H1 (cell line): ENCODE measurements at regions not wholly inside any gene's neighbourhood (a gene's known extent, or its start where the extent isn't known, plus 50 kb on each side); places are given as distances from the start of the nearest gene placed in this dataset.

Experiments used
- CTCF ChIA-PET: fragments of 300-600 bp; sonication (Branson Sonifier 250); formaldehyde crosslinking; loops from one replicate; lab custom pipeline; 2021; ENCODE audit not compliant: partially characterized antibody; lab: Charles Lee
- POLR2A ChIA-PET: fragments of 300-600 bp; sonication (Branson Sonifier 250); formaldehyde crosslinking; loops from one replicate; lab custom pipeline; 2021; ENCODE audit warnings: inconsistent platforms; ENCODE audit not compliant: partially characterized antibody; lab: Charles Lee
- DNase-seq, 2 experiments: peaks; one replicate each; pipeline versions ENCODE4 v3.0.0 to v3.0.0-alpha.2; 2010 to 2022; ENCODE audit warnings: low spot score in 2 of 2, low read depth in 1 of 2, mixed read lengths in 1 of 2
- FAIRE-seq: peaks from 2 replicates; lab custom pipeline; 2011; peaks lifted over from hg19 to GRCh38; lab: Jason Lieb, UNC
- H2AFZ ChIP-seq: 2 replicates; pipeline ENCODE4 v1.8.1; 2012; ENCODE audit warnings: low read length, inconsistent platforms
- H2AK5ac ChIP-seq: 2 replicates; pipeline ENCODE4 v1.6.1; 2013; ENCODE audit warnings: low read depth, low read length
- H2BK120ac ChIP-seq: replicated peaks from 2 replicates; pipeline ENCODE3; 2013; ENCODE audit warnings: low read depth, low read length, inconsistent platforms
- H2BK12ac ChIP-seq: 2 replicates; pipeline ENCODE4 v1.6.1; 2013; ENCODE audit warnings: low read depth, low read length
- H2BK15ac ChIP-seq: 2 replicates; pipeline ENCODE4 v1.6.1; 2013; ENCODE audit warnings: low read length
- H2BK20ac ChIP-seq: 2 replicates; pipeline ENCODE4 v1.6.1; 2013; ENCODE audit warnings: low read length
- H2BK5ac ChIP-seq: 2 replicates; pipeline ENCODE4 v1.6.1; 2013; ENCODE audit warnings: low read depth, low read length
- H3K14ac ChIP-seq: 2 replicates; pipeline ENCODE4 v1.6.1; 2013; ENCODE audit warnings: inconsistent platforms; ENCODE audit not compliant: insufficient read length
- H3K18ac ChIP-seq: 2 replicates; pipeline ENCODE4 v1.6.1; 2013; ENCODE audit warnings: low read length; ENCODE audit errors: extremely low read depth
- H3K23ac ChIP-seq: 2 replicates; pipeline ENCODE4 v1.6.1; 2013; ENCODE audit warnings: inconsistent platforms; ENCODE audit not compliant: insufficient read length
- H3K23me2 ChIP-seq: 2 replicates; pipeline ENCODE4 v1.6.1; 2013; ENCODE audit warnings: low read depth, low read length
- H3K27ac ChIP-seq: 2 replicates; pipeline ENCODE4 v1.6.1; 2011; ENCODE audit warnings: low read depth, low read length, inconsistent platforms
- H3K27me3 ChIP-seq, 4 experiments: replicated peaks in 1 of 4; 1 replicate in 1 of 4; 2 replicates in 3 of 4; pipeline versions ENCODE4 v1.6.1 to v1.8.1; 2011 to 2013; ENCODE audit warnings: low read length in 3 of 4, mild to moderate bottlenecking in 3 of 4, inconsistent platforms in 2 of 4, mixed read lengths in 2 of 4, moderate library complexity in 1 of 4; ENCODE audit not compliant: control insufficient read depth in 3 of 4, insufficient read depth in 3 of 4; ENCODE audit errors: extremely low read depth in 1 of 4
- H3K36me3 ChIP-seq, 4 experiments: 2 replicates each; pipeline versions ENCODE4 v1.6.1 to v1.8.1; 2011 to 2013; ENCODE audit warnings: mild to moderate bottlenecking in 4 of 4, low read length in 3 of 4, moderate library complexity in 2 of 4, control low read depth in 1 of 4, inconsistent platforms in 1 of 4; ENCODE audit not compliant: insufficient read depth in 4 of 4, control insufficient read depth in 2 of 4
- H3K4ac ChIP-seq: replicated peaks from 2 replicates; pipeline ENCODE3; 2013; ENCODE audit warnings: low read length, low read depth, mixed read lengths, inconsistent platforms; ENCODE audit not compliant: insufficient read length
- H3K4me1 ChIP-seq, 4 experiments: replicated peaks in 1 of 4; 1 replicate in 1 of 4; 2 replicates in 3 of 4; pipeline versions ENCODE4 v1.6.1 to v1.8.1; 2011 to 2013; ENCODE audit warnings: low read length in 3 of 4, inconsistent platforms in 2 of 4, mixed read lengths in 1 of 4; ENCODE audit not compliant: insufficient read depth in 4 of 4, control insufficient read depth in 3 of 4
- H3K4me2 ChIP-seq, 2 experiments: 2 replicates each; pipeline versions ENCODE4 v1.6.1 to v1.8.1; 2011 to 2013; ENCODE audit warnings: low read depth in 2 of 2, low read length in 2 of 2, control low read depth in 1 of 2, inconsistent platforms in 1 of 2, mild to moderate bottlenecking in 1 of 2; ENCODE audit not compliant: insufficient read depth in 1 of 2
- H3K4me3 ChIP-seq, 4 experiments: fragments of 200-600, 300-600 bp in 1 of 4; sonication (generic), shearing (Covaris generic), sonication (Bioruptor Twin) in 1 of 4; 2 replicates each; pipeline versions ENCODE4 v1.5.1 to v1.8.1; 2011 to 2016; ENCODE audit warnings: low read length in 4 of 4, low read depth in 3 of 4, control low read depth in 2 of 4, inconsistent platforms in 2 of 4, mild to moderate bottlenecking in 2 of 4, mixed read lengths in 1 of 4, moderate library complexity in 1 of 4; ENCODE audit not compliant: insufficient read depth in 2 of 4; ENCODE audit errors: extremely low read depth in 1 of 4
- H3K56ac ChIP-seq: replicated peaks from 2 replicates; pipeline ENCODE3; 2013; ENCODE audit warnings: low read depth, mild to moderate bottlenecking, mixed read lengths, low read length, inconsistent platforms; ENCODE audit not compliant: insufficient read length
- H3K79me1 ChIP-seq: 2 replicates; pipeline ENCODE4 v1.6.1; 2013; ENCODE audit warnings: low read depth, low read length, control low read depth
- H3K79me2 ChIP-seq, 2 experiments: 2 replicates each; pipeline versions ENCODE4 v1.6.1 to v1.8.1; 2012 to 2013; ENCODE audit warnings: low read length in 2 of 2, mild to moderate bottlenecking in 2 of 2, inconsistent platforms in 1 of 2; ENCODE audit not compliant: insufficient read depth in 2 of 2, control insufficient read depth in 1 of 2
- H3K9ac ChIP-seq, 4 experiments: replicated peaks in 1 of 4; 1 replicate in 1 of 4; 2 replicates in 3 of 4; pipeline versions ENCODE4 v1.6.1 to v1.8.1; 2011 to 2013; ENCODE audit warnings: low read depth in 3 of 4, low read length in 3 of 4, control low read depth in 2 of 4, mild to moderate bottlenecking in 2 of 4, moderate library complexity in 2 of 4, inconsistent platforms in 1 of 4; ENCODE audit errors: extremely low read depth in 1 of 4
- H3K9me3 ChIP-seq, 2 experiments: 2 replicates each; pipeline versions ENCODE4 v1.6.1 to v1.8.1; 2012 to 2013; ENCODE audit warnings: mild to moderate bottlenecking in 2 of 2, moderate library complexity in 2 of 2, control low read depth in 1 of 2, inconsistent platforms in 1 of 2, low read depth in 1 of 2, low read length in 1 of 2, mixed read lengths in 1 of 2; ENCODE audit not compliant: insufficient read depth in 2 of 2
- H4K20me1 ChIP-seq, 2 experiments: replicated peaks in 1 of 2; 2 replicates each; pipeline versions ENCODE3 to v1.8.1; 2011 to 2013; ENCODE audit warnings: inconsistent platforms in 2 of 2, low read length in 2 of 2, mild to moderate bottlenecking in 1 of 2; ENCODE audit not compliant: insufficient read depth in 2 of 2, control insufficient read depth in 1 of 2
- H4K5ac ChIP-seq: 2 replicates; pipeline ENCODE4 v1.6.1; 2013; ENCODE audit warnings: low read length, low read depth, mixed read lengths, inconsistent platforms; ENCODE audit not compliant: insufficient read length
- H4K8ac ChIP-seq: 2 replicates; pipeline ENCODE4 v1.8.0; 2013; ENCODE audit warnings: mild to moderate bottlenecking, moderate library complexity, low read length, inconsistent platforms; ENCODE audit not compliant: insufficient read depth; ENCODE audit errors: extremely low read depth
- H4K91ac ChIP-seq: replicated peaks from 2 replicates; pipeline ENCODE3; 2013; ENCODE audit warnings: low read length, mixed read lengths, inconsistent platforms; ENCODE audit not compliant: insufficient read length
- ATF2 ChIP-seq: IDR thresholded peaks from 2 replicates; pipeline ENCODE4 v1.6.1; 2012; ENCODE audit warnings: low read length, inconsistent platforms
- CTBP2 ChIP-seq: IDR thresholded peaks from 2 replicates; pipeline ENCODE4 v1.7.0; 2011; ENCODE audit warnings: borderline replicate concordance, mild to moderate bottlenecking, moderate library complexity, mixed read lengths, low read length; ENCODE audit not compliant: insufficient read depth, insufficient read length
- CTCF ChIP-seq, 3 experiments: IDR thresholded peaks; 1 replicate in 2 of 3; 2 replicates in 1 of 3; pipeline versions ENCODE4 v1.5.1 to v1.6.1; 2011; ENCODE audit warnings: low read length in 3 of 3, mild to moderate bottlenecking in 3 of 3, inconsistent platforms in 2 of 3, low read depth in 1 of 3, moderate library complexity in 1 of 3; ENCODE audit not compliant: insufficient read depth in 1 of 3; ENCODE audit errors: control extremely low read depth in 1 of 3
- HDAC2 ChIP-seq, 2 experiments: fragments of 300-600 bp in 1 of 2; sonication (generic) in 1 of 2; IDR thresholded peaks; 2 replicates each; pipeline ENCODE4 v1.6.1; 2011 to 2012; ENCODE audit warnings: low read depth in 2 of 2, low read length in 2 of 2, mild to moderate bottlenecking in 2 of 2, moderate library complexity in 2 of 2, borderline replicate concordance in 1 of 2, inconsistent platforms in 1 of 2
- KDM5A ChIP-seq: fragments of 200-600 bp; IDR thresholded peaks from 2 replicates; pipeline ENCODE4 v1.7.1; 2012; ENCODE audit warnings: mild to moderate bottlenecking, low read length, inconsistent platforms, mixed read lengths
- YY1 ChIP-seq: IDR thresholded peaks from 2 replicates; pipeline ENCODE4 v1.6.1; 2011; ENCODE audit warnings: low read depth, mild to moderate bottlenecking, low read length

DNA sequence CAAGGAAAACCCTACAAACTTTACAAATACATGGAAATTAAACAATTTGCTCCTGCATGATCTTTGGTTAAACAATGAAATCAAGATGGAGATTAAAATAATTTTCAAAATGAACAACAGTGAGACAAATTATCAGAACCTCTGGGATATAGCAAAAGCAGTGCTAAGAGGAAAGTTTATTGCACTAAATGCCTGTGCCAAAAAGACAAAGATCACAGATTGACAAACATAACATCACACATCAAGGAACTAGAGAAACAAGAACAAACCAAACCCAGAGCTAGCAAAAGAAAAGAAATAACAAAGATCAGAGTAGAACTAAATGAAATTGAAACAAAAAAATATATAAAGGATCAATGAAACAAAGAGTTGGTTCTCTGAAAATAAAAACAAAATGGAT lies 95.2 kb upstream of the FBXO11 start:
- Histone ChIP-seq H4K8ac (no peak overlapping the region), H3K23ac (no peak overlapping the region), H3K9me3 (no peaks in the 10 kb centered on the region), H3K18ac (no peak overlapping the region), H3K4me1 (no peaks in the 10 kb centered on the region), H3K23me2 (no peaks in the 10 kb centered on the region), H3K79me1 (no peaks in the 10 kb centered on the region), H3K27me3 (no peaks in the 10 kb centered on the region), H3K79me2 (no peaks in the 10 kb centered on the region), H4K91ac (no peak overlapping the region), H4K5ac (no peak overlapping the region), H2BK20ac (no peak overlapping the region), H3K56ac (no peak overlapping the region), H3K4ac (no peak overlapping the region), H4K20me1 (no peaks in the 10 kb centered on the region), H2BK15ac (no peak overlapping the region), H3K4me2 (no peak overlapping the region), H3K36me3 (no peaks in the 10 kb centered on the region), H3K14ac (no peak overlapping the region), H2AFZ (no peak overlapping the region), H2AK5ac (no peak overlapping the region), H2BK5ac (no peak overlapping the region), H3K9ac (no peak overlapping the region), H2BK120ac (no peak overlapping the region), H3K4me3 (no peak overlapping the region), H3K27ac (no peak overlapping the region), H2BK12ac (no peak overlapping the region)
- TF ChIP-seq CTBP2 (no peak), ATF2 (no peak), CTCF (IDR thresholded peaks at IDR 0.05; ENCODE audit: control extremely low read depth in 1 of 3, insufficient read depth in 1 of 3, low read depth in 1 of 3, low read length in 3 of 3) (no peak), KDM5A (no peak), YY1 (no peak), HDAC2 (IDR thresholded peaks at IDR 0.05; ENCODE audit: borderline replicate concordance in 1 of 2, low read depth in 2 of 2, low read length in 2 of 2) (no peak)
- ChIA-PET CTCF (interaction anchor here (0.6 to 1.3 kb wide), 2 partner anchors 14 to 137 kb away, joined by 3 read pairs; no protein-coding TSS in a partner anchor), POLR2A (no interaction called here)
- FAIRE-seq, result no peak
- no peak for DNase-seq
